HPDE6-E6E7 (cell line): ENCODE measurements at regions not wholly inside any gene's neighbourhood (a gene's known extent, or its start where the extent isn't known, plus 50 kb on each side); places are given as distances from the start of the nearest gene placed in this dataset.
A peak's percentile ranks its signal among the peaks of the same experiment; 100 is the strongest.

Source experiments
- DNase-seq: peaks from one replicate; pipeline ENCODE4 v3.0.0; 2011; ENCODE audit warnings: missing footprints; ENCODE audit errors: extremely low spot score

GRCh38 chr21:38930853-38931252 lies 125.1 kb downstream of the ETS2 start:
- DNase-seq, result no peak

GRCh38 chr21:38930066-38930465 lies 124.3 kb downstream of the ETS2 start:
- no peak for DNase-seq

- no peak for DNase-seq
Observed at GRCh38 chr21:38929652-38930051, 123.9 kb downstream of the ETS2 start.

- no peak for DNase-seq
Observed at GRCh38 chr21:38929142-38929541, 123.4 kb downstream of the ETS2 start.

GRCh38 chr21:38927776-38928175 lies 122.0 kb downstream of the ETS2 start:
- no peak for DNase-seq

GRCh38 chr21:38925923-38926322 lies 120.2 kb downstream of the ETS2 start:
- DNase-seq, result peak; percentile 45

GRCh38 chr21:38925478-38925877 lies 119.7 kb downstream of the ETS2 start:
- no peak for DNase-seq

- DNase-seq, result no peak
Observed at GRCh38 chr21:38924954-38925353, 119.2 kb downstream of the ETS2 start.

- DNase-seq, result no peak
Observed at GRCh38 chr21:38923429-38923828, 117.7 kb downstream of the ETS2 start.

- no peak for DNase-seq
Observed at GRCh38 chr21:38922474-38923235, 116.9 kb downstream of the ETS2 start.

- no peak for DNase-seq
Observed at GRCh38 chr21:38921511-38922251, 116.0 kb downstream of the ETS2 start.

- no peak for DNase-seq
Observed at GRCh38 chr21:38920631-38921398, 115.1 kb downstream of the ETS2 start.

- no peak for DNase-seq
Observed at GRCh38 chr21:38918607-38919346, 113.0 kb downstream of the ETS2 start.

- no peak for DNase-seq
Observed at GRCh38 chr21:38917043-38917774, 111.5 kb downstream of the ETS2 start.

- no peak for DNase-seq
Observed at GRCh38 chr21:38916214-38916964, 110.7 kb downstream of the ETS2 start.

- DNase-seq, result no peak
Observed at GRCh38 chr21:38915546-38915945, 109.8 kb downstream of the ETS2 start.

GRCh38 chr21:38914528-38915293 lies 109.0 kb downstream of the ETS2 start:
- no peak for DNase-seq

- no peak for DNase-seq
Observed at GRCh38 chr21:38913893-38914527, 108.3 kb downstream of the ETS2 start.
